Left ventricle myocardium inferior (tissue), 1 donor: ENCODE measurements at regions not wholly inside any gene's neighbourhood (a gene's known extent, or its start where the extent isn't known, plus 50 kb on each side); places are given as distances from the start of the nearest gene placed in this dataset.
A peak's percentile ranks its signal among the peaks of the same experiment; 100 is the strongest.

Experiments
- DNase-seq: peaks from one replicate; pipeline ENCODE4 v3.0.0-alpha.2; 2020
- H3K27ac ChIP-seq: fragments of 200-600 bp; replicated peaks from 2 replicates; pipeline ENCODE4 v1.8.0; 2021
- H3K27me3 ChIP-seq: fragments of 200-600 bp; 2 replicates; pipeline ENCODE4 v1.8.0; 2021; ENCODE audit warnings: low read depth
- H3K36me3 ChIP-seq: fragments of 200-600 bp; 2 replicates; pipeline ENCODE4 v1.8.0; 2021
- H3K4me1 ChIP-seq: fragments of 200-600 bp; 2 replicates; pipeline ENCODE4 v1.8.0; 2021
- H3K4me3 ChIP-seq: fragments of 200-600 bp; 2 replicates; pipeline ENCODE4 v1.8.0; 2021; ENCODE audit warnings: mild to moderate bottlenecking, moderate library complexity
- H3K9me3 ChIP-seq: fragments of 200-600 bp; replicated peaks from 2 replicates; pipeline ENCODE4 v1.8.0; 2021
- CTCF ChIP-seq: fragments of 200-600 bp; IDR thresholded peaks from 2 replicates; pipeline ENCODE4 v1.8.0; 2021; ENCODE audit warnings: antibody characterized with exemption, mild to moderate bottlenecking, borderline replicate concordance
- intact Hi-C: fragments of 100-400 bp; cut with micrococcal nuclease; formaldehyde crosslinking; loops from one replicate; pipeline ENCODE4 v1.11.0; 2022
- donor health status: DM: no; HTN: yes; CAD: no; lungs with severe emphysema.

GRCh38 chr10:44070282-44070681 lies 314.6 kb downstream of the CXCL12 start:
- peak; percentile 56 for DNase-seq
- Histone ChIP-seq H3K27me3 (no peaks in the 10 kb centered on the region), H3K4me3 (no peak overlapping the region), H3K27ac (peak overlapping the region; percentile 33), H3K4me1 (peaks cover 33% of the 10 kb centered on the region), H3K36me3 (no peaks in the 10 kb centered on the region), H3K9me3 (peaks cover 10% of the 10 kb centered on the region)
- intact Hi-C loops, result no loop called here
- no peak for TF ChIP-seq CTCF

DNA sequence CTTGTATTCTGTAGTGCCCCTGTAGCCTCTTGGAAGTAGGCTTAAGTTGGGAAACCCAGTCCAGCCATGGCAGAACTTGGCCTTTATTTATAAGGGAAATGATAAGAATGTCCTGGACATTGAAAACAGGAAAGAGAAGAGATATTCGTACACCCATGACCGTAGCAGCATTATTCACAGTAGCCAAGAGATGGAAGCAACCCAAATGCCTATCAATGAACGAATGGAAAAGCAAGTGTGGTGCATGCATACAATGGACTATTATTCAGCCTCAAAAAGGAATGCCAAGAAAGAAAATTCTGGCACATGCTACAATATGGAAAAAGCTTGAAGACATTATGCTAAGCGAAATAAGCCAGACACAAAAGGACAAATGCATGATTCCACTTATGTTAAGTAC lies 315.3 kb downstream of the CXCL12 start:
- intact Hi-C loops, result no loop called here
- TF ChIP-seq CTCF, result no peak

DNA sequence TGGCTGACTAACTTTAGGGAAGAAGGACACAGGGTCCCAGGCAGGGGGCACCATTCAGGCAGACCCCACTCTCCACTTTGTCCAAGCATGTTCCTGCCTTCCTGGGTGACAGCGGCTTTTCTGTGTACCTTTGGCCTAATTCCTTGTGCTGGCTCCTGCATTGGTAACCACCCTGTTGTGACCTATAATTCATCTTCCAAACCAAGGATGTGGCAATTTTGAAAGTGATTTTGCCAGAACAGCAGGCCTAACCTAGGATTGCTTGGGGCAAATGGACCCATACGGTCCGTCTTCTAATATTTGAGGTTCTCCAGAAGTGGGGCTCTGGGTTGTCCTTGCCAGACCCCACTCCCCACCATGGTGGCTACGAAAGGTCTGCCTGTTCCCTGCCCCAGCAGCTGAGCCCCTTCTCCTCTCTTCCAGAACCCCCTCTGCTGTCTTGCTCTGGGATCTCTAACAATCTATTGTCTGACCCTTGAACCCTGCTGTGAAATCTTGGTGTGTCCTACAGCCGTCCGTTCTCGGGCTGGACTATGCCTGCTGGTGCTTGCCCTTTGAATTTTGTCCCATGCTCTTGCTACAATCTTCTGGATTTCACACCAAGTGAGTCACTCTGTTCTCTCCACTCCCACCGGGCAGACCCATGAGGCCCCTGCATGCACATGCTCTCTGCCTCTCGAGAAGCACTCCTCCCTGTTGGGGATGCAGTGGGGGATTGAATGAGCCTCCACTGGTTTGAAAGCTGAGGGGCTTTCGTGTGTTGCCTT lies 316.0 kb downstream of the CXCL12 start:
- no peak for DNase-seq
- Histone ChIP-seq H3K27me3 (no peaks in the 10 kb centered on the region), H3K36me3 (no peaks in the 10 kb centered on the region), H3K27ac (peak overlapping the region; percentile 61), H3K4me1 (peaks cover 38% of the 10 kb centered on the region), H3K9me3 (no peaks in the 10 kb centered on the region), H3K4me3 (no peak overlapping the region)
- intact Hi-C loops, result no loop called here
- TF ChIP-seq CTCF, result no peak

More for the DNA sequence above, 315.3 kb downstream of the CXCL12 start:
- peak overlapping the region; percentile 61 for H3K27ac ChIP-seq
- no peak for DNase-seq
- no peak overlapping the region for H3K4me3 ChIP-seq
- H3K27me3 ChIP-seq, result no peaks in the 10 kb centered on the region
- H3K36me3 ChIP-seq, result no peaks in the 10 kb centered on the region
- H3K4me1 ChIP-seq, result peaks cover 35% of the 10 kb centered on the region
- peaks cover 4% of the 10 kb centered on the region for H3K9me3 ChIP-seq

GRCh38 chr10:44067432-44067831 lies 317.5 kb downstream of the CXCL12 start:
- no peak for DNase-seq
- no peaks in the 10 kb centered on the region for H3K36me3 ChIP-seq
- H3K4me3 ChIP-seq, result no peak overlapping the region
- no peak overlapping the region for H3K27ac ChIP-seq
- H3K27me3 ChIP-seq, result no peaks in the 10 kb centered on the region
- intact Hi-C loops, result no loop called here
- no peak for TF ChIP-seq CTCF
- peaks cover 41% of the 10 kb centered on the region for H3K4me1 ChIP-seq
- no peaks in the 10 kb centered on the region for H3K9me3 ChIP-seq

- Histone ChIP-seq H3K9me3 (no peaks in the 10 kb centered on the region), H3K4me1 (peaks cover 41% of the 10 kb centered on the region), H3K27ac (peak overlapping the region; percentile 32), H3K4me3 (no peak overlapping the region), H3K36me3 (no peaks in the 10 kb centered on the region), H3K27me3 (no peaks in the 10 kb centered on the region)
- no peak for DNase-seq
- no peak for TF ChIP-seq CTCF
- intact Hi-C loops, result no loop called here
Observed at GRCh38 chr10:44066527-44067255, 318.2 kb downstream of the CXCL12 start.
